GM12864 (cell line): ENCODE measurements at regions not wholly inside any gene's neighbourhood (a gene's known extent, or its start where the extent isn't known, plus 50 kb on each side); places are given as distances from the start of the nearest gene placed in this dataset.
"Not testable (repeated sequence)": the region's sequence is repeated elsewhere in the genome, so short reads cannot be mapped to it uniquely, and the experiment has no call there.

Experiments used
- DNase-seq: peaks from one replicate; pipeline ENCODE4 v3.0.0-alpha.2; 2011; ENCODE audit warnings: low read depth
- H3K4me3 ChIP-seq: 2 replicates; pipeline ENCODE4 v1.5.1; 2011; ENCODE audit warnings: mild to moderate bottlenecking, low read depth, low read length, control low read depth
- CTCF ChIP-seq: IDR thresholded peaks from 2 replicates; pipeline ENCODE4 v1.5.1; 2011; ENCODE audit warnings: low read depth, mild to moderate bottlenecking, moderate library complexity, low read length, control low read depth, inconsistent platforms; ENCODE audit errors: missing control alignments

- no peak for DNase-seq
- TF ChIP-seq CTCF: no peak
- H3K4me3 ChIP-seq: no peak overlapping the region
Measured at GRCh38 chr5:21051945-21052344, 1063.9 kb upstream of the CDH18 start.

GRCh38 chr5:21049901-21050300 lies 1061.9 kb upstream of the CDH18 start:
- no peak overlapping the region for H3K4me3 ChIP-seq
- no peak for TF ChIP-seq CTCF
- no peak for DNase-seq

GRCh38 chr5:21030981-21031380 lies 1043.0 kb upstream of the CDH18 start:
- TF ChIP-seq CTCF: no peak
- H3K4me3 ChIP-seq: no peak overlapping the region
- no peak for DNase-seq

GRCh38 chr5:21024966-21025365 lies 1037.0 kb upstream of the CDH18 start:
- no peak for DNase-seq
- no peak for TF ChIP-seq CTCF
- H3K4me3 ChIP-seq: no peak overlapping the region

- no peak for TF ChIP-seq CTCF
- no peak for DNase-seq
- no peak overlapping the region for H3K4me3 ChIP-seq
Measured at GRCh38 chr5:21013237-21013636, 1025.2 kb upstream of the CDH18 start.

- no peak for DNase-seq
- no peak for TF ChIP-seq CTCF
- no peak overlapping the region for H3K4me3 ChIP-seq
Measured at GRCh38 chr5:21007781-21008180, 1019.8 kb upstream of the CDH18 start.

- H3K4me3 ChIP-seq, DNase-seq: not testable (repeated sequence)
Measured at GRCh38 chr5:20988933-20989332, 1000.9 kb upstream of the CDH18 start.

GRCh38 chr5:20985754-20986153 lies 997.8 kb upstream of the CDH18 start:
- no peak overlapping the region for H3K4me3 ChIP-seq
- DNase-seq: no peak
- no peak for TF ChIP-seq CTCF
